Activated naive CD8-positive, alpha-beta T cell (primary cell): ENCODE measurements at regions not wholly inside any gene's neighbourhood (a gene's known extent, or its start where the extent isn't known, plus 50 kb on each side); places are given as distances from the start of the nearest gene placed in this dataset.

Experiments
- H3K27ac Mint-ChIP-seq: one replicate; pipeline ENCODE4 v1.8.0; 2021; ENCODE audit warnings: mixed read lengths
- H3K27me3 Mint-ChIP-seq: one replicate; pipeline ENCODE4 v1.8.0; 2021; ENCODE audit warnings: mixed read lengths
- H3K36me3 Mint-ChIP-seq: one replicate; pipeline ENCODE4 v1.8.0; 2021; ENCODE audit warnings: mixed read lengths
- H3K4me1 Mint-ChIP-seq: one replicate; pipeline ENCODE4 v1.8.0; 2021; ENCODE audit warnings: low read depth, mixed read lengths
- H3K4me3 Mint-ChIP-seq: one replicate; pipeline ENCODE4 v1.8.0; 2021; ENCODE audit warnings: mild to moderate bottlenecking, mixed read lengths
- H3K9me3 Mint-ChIP-seq: one replicate; pipeline ENCODE4 v1.8.0; 2021; ENCODE audit warnings: low read depth, mixed read lengths

DNA sequence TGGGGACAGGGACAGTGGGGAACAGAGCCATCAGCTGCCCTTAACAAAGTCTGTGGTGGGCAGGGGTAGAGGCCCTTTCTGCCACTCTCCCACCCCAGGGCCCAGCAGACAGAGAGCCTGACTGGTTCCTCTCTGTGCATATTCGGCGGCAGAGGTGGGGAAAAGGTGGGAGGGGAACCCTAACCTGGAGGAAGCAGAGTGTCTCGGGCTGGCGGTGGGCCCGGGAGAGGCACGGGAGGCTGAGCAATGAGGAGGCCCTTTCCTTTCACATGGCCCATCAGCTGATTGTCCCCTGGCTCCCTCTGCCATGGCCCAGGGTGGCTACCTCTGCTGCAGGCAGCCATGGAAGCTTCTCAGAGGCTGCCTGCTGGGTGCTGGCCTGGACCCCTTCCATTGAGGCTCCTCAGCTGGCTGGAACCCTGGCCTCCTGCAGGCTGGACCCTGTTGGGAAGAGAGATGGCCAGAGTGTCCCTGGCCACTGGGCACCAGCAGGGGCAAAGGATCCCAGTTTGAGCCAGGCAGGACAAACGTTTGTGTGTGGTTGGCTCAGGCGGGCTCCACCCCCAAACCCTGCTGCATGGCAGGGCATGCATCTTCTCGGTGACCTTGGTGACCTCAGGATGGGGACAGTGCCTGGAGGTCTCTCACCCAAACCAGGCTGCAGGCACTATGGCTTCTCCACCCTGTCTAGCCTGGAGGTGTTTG is 202.8 kb upstream of the ZNF536 start:
- Mint-ChIP-seq H3K27ac (no peak overlapping the region), H3K4me3 (no peak overlapping the region), H3K4me1 (no peaks in the 10 kb centered on the region), H3K9me3 (no peaks in the 10 kb centered on the region), H3K27me3 (no peaks in the 10 kb centered on the region), H3K36me3 (no peaks in the 10 kb centered on the region)

- H3K27ac Mint-ChIP-seq: no peak overlapping the region
- H3K4me3 Mint-ChIP-seq: no peak overlapping the region
- H3K9me3 Mint-ChIP-seq: no peaks in the 10 kb centered on the region
- no peaks in the 10 kb centered on the region for H3K36me3 Mint-ChIP-seq
- H3K4me1 Mint-ChIP-seq: no peaks in the 10 kb centered on the region
- H3K27me3 Mint-ChIP-seq: no peaks in the 10 kb centered on the region
These were observed 202.1 kb upstream of the ZNF536 start for GRCh38 chr19:30170081-30170480.

DNA sequence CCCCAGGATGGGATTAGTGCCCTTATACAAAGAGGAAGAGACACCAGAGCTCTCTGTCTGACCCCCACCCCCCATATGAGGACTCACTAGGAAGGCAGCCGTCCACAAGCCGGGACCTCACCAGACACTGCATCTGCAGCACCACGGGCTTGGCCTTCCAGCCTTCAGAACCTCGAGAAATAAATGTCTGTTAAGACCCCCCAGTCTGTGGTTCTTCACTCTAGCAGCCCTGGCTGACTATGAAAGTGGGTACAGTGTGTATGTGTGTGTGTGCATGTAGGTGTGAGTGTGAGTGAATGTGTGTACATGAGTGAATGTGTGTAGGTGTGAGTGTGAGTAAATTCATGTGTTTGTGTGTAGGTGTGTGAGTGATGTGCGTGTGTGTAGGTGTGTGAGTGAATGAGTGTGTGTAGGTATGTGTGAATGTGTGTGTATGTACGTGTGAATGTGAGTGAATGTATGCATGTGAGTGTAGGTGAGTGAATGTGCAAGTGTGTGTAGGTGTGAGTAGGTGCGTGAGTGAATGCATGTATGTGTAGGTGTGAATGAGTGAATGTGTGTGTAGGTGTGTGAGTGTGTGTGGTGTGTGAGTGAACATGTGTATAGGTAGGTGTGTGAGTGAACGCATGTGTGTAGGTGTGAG is 201.6 kb upstream of the ZNF536 start:
- Mint-ChIP-seq H3K4me3 (no peak overlapping the region), H3K27ac (no peak overlapping the region), H3K36me3 (no peaks in the 10 kb centered on the region), H3K27me3 (no peaks in the 10 kb centered on the region), H3K9me3 (no peaks in the 10 kb centered on the region), H3K4me1 (no peaks in the 10 kb centered on the region)

GRCh38 chr19:30171138-30171635 is 201.0 kb upstream of the ZNF536 start:
- Mint-ChIP-seq H3K36me3 (no peaks in the 10 kb centered on the region), H3K4me1 (no peaks in the 10 kb centered on the region), H3K4me3 (no peak overlapping the region), H3K27me3 (no peaks in the 10 kb centered on the region), H3K27ac (no peak overlapping the region), H3K9me3 (no peaks in the 10 kb centered on the region)

DNA sequence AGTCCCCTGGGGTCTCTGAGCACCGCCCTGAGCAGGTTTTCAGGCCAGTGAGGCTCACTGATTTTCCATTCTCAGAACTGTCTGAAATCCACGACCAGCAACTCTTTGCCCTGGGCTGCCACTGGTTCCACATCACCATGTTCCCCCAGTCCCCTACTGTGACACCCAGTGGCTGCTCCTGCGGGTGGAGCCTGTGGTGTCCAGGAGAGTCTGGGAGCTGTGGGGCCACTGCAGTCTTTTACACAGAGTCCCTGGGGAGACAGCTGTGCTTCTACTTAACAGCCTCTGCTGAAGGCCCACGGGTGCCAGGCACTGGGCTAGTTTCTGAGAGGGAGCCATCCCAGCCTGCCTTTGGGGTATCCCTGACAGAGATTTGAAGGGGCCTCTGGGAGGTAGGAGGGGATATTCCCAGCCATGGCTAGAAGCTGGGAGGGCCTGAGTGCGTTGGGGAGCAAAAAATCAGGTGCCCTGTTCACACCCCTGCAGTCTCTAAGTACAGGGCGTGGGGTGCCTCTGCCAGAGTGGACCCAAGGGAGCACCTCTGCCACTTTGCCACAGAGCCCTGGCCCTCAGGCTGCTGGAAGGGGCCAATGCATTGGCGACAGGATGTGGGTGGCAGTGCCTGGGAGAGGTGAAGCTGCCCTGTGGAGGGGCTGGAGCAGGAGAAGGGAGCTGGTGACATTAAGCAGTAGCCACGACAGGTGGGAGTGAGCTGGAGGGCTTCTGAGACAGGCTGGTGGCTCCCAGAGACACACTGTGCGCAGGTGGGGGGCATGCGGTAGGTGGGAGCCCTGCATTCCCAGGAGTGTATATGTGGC is 200.2 kb upstream of the ZNF536 start:
- Mint-ChIP-seq H3K4me3 (no peak overlapping the region), H3K9me3 (no peaks in the 10 kb centered on the region), H3K36me3 (no peaks in the 10 kb centered on the region), H3K27ac (no peak overlapping the region), H3K4me1 (no peaks in the 10 kb centered on the region), H3K27me3 (no peaks in the 10 kb centered on the region)

DNA sequence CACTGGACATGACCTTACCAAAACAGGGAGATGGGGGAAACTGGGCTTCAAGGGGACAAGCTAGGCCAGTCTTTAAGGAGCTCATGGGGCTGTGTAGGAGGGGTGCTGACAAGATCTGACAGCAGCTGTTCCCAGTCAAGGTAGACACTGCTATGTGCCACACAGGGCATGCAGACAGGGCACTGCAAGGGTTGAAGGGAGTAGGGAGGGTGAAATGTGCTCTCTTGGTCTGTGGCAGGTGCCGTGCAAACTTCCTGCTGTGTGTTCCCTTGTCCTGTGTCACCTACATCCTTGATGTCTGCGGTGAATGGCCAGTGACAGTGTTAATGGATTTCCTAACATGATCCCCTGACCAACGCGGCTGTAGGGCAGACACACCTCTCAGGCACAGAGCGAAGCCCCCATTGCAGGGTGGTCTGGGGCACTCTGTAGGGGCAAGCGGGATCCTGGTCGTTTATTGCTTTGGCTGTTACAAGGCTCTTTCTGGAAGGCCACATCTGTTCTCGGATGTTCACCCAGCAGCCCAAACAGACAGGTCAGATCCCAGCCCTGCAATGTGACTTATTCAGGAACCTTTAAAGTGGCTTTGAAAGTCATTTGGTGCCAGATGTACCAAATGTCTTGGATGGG is 199.5 kb upstream of the ZNF536 start:
- H3K36me3 Mint-ChIP-seq: no peaks in the 10 kb centered on the region
- no peaks in the 10 kb centered on the region for H3K27me3 Mint-ChIP-seq
- no peak overlapping the region for H3K27ac Mint-ChIP-seq
- no peaks in the 10 kb centered on the region for H3K4me1 Mint-ChIP-seq
- H3K9me3 Mint-ChIP-seq: no peaks in the 10 kb centered on the region
- no peak overlapping the region for H3K4me3 Mint-ChIP-seq

DNA sequence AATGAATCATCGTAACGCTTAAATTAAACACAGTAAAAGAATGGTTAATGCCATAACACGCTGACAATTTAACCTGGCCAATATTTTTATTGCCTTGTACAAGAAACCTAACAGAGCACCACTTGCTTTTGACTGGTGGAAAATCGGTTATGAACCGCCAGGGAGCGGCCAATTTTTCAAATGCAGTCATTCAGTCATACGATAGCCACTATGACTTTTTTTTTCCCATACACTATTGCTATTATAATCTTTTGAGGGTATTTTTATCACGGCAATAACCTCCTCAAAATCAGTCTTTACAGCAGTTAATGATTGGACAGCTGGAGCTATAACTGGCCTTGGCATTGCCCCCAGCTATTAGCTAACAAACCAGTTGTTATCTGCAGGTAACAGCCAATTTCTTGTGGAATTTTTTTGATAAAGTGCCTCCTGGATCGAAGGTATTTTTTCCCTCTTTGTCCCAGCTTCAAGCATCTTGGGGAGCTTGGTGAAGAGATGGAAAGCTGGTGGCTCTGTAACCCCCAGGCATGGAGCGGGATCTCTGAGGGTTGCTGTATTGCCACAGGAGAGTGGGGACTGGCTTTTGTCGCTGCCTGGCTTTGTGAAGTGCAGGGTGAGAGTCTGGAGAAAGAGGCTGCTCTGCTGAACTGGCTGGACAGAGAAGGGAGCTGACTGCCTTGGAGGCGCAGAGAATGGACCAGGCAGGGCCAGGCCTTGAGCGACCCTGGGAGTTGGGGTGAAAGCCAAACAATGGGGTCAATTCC is 198.4 kb upstream of the ZNF536 start:
- Mint-ChIP-seq H3K27ac (no peak overlapping the region), H3K9me3 (no peaks in the 10 kb centered on the region), H3K36me3 (no peaks in the 10 kb centered on the region), H3K4me3 (no peak overlapping the region), H3K27me3 (peaks cover 4% of the 10 kb centered on the region), H3K4me1 (no peaks in the 10 kb centered on the region)

DNA sequence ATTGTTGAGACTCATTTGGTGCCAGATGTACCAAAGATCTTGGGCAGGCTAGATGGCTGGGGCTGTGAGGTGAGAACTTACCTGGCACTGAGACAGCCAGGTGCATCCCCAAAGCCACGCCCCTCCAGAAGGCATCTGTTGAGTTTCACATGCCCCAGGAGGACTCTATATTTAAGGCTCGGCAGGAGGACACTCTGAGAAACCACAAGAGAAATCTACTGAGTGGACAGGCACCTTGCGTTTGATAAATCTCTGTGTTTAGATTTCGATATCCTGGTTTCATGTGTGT is 197.9 kb upstream of the ZNF536 start:
- peaks cover 2% of the 10 kb centered on the region for H3K9me3 Mint-ChIP-seq
- peaks cover 4% of the 10 kb centered on the region for H3K27me3 Mint-ChIP-seq
- H3K36me3 Mint-ChIP-seq: no peaks in the 10 kb centered on the region
- H3K4me3 Mint-ChIP-seq: no peak overlapping the region
- H3K27ac Mint-ChIP-seq: no peak overlapping the region
- H3K4me1 Mint-ChIP-seq: no peaks in the 10 kb centered on the region

DNA sequence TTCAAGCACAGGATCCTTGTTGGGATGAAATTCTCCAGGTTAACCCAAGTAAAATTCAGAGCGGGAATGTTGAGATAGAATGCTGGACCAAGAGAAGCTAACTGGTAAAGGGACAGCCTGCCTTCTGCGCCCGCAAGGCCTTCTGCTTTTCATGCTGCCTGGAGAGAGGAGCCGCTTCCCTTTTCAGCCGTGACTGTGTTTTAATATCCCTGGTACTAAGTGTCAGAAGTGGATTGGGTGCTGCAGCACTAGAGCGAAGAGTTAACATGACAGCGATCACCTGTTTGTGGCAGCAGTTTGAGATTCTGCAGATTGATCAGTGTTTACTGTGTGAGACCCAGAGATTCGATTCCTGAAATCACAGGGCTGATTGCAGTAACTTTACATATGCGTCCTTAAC is 197.4 kb upstream of the ZNF536 start:
- no peak overlapping the region for H3K27ac Mint-ChIP-seq
- peaks cover 6% of the 10 kb centered on the region for H3K27me3 Mint-ChIP-seq
- H3K4me1 Mint-ChIP-seq: no peaks in the 10 kb centered on the region
- H3K36me3 Mint-ChIP-seq: no peaks in the 10 kb centered on the region
- peaks cover 7% of the 10 kb centered on the region for H3K9me3 Mint-ChIP-seq
- H3K4me3 Mint-ChIP-seq: no peak overlapping the region

GRCh38 chr19:30175987-30176386 is 196.2 kb upstream of the ZNF536 start:
- H3K27ac Mint-ChIP-seq: no peak overlapping the region
- H3K4me3 Mint-ChIP-seq: no peak overlapping the region
- no peaks in the 10 kb centered on the region for H3K36me3 Mint-ChIP-seq
- H3K27me3 Mint-ChIP-seq: peaks cover 6% of the 10 kb centered on the region
- H3K4me1 Mint-ChIP-seq: no peaks in the 10 kb centered on the region
- peaks cover 9% of the 10 kb centered on the region for H3K9me3 Mint-ChIP-seq

DNA sequence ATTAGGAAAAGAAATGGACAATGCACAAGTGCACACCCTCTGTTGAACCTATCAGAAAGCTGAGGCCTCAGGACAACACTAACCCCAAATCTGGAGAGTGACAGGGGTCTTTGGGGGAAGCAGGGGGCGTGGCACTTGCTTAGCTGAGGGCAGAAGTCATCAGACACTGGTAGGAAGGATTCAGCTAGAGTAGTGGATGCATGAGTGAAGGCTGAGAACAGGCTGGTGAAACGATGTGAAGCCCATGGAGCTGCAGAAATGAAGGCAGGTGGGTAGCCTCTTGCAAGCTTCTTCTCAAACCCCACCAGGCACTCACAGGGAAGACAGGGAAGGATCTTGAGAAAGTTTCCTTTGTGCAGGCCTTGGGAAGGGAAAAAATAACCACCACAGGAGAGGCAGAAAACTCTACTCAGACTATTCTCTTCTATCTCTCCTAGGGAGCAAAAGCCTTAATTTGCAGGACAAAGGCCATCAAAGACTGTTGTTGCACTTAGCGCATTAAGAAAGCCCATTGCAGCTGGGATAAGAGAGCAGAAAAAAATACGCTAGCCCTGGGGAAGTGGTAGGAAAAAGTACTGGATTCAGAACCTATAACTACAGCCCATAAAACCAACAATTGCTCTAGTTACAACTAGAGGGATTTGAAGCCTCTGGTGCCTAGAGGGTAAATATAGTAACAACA is 193.3 kb upstream of the ZNF536 start:
- Mint-ChIP-seq H3K4me1 (no peaks in the 10 kb centered on the region), H3K36me3 (peaks cover 3% of the 10 kb centered on the region), H3K4me3 (no peak overlapping the region), H3K27me3 (peaks cover 6% of the 10 kb centered on the region), H3K9me3 (peaks cover 26% of the 10 kb centered on the region), H3K27ac (no peak overlapping the region)

DNA sequence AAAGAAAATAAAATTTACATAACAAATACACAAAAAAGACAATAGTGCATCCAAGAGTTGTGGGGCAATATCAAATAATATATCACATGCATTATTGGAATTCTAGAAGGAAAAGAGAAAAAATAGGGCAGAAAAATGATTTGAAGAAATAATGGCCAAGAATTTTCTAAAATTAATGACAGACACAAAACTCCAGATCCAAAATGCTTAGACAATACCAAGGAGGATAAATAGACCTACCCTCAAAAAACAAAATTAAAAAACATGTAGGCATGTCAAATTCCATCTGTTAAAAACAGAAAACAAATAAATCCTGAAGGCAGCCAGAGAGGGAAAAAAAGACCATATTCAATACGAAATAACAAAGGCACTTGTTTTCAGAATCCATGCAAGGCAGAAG is 191.5 kb upstream of the ZNF536 start:
- H3K9me3 Mint-ChIP-seq: peaks cover 31% of the 10 kb centered on the region
- H3K4me3 Mint-ChIP-seq: no peak overlapping the region

GRCh38 chr19:30183807-30184490 is 188.2 kb upstream of the ZNF536 start:
- Mint-ChIP-seq H3K27ac (no peak overlapping the region), H3K4me1 (no peaks in the 10 kb centered on the region), H3K36me3 (peaks cover 7% of the 10 kb centered on the region), H3K9me3 (peaks cover 31% of the 10 kb centered on the region), H3K27me3 (peaks cover 2% of the 10 kb centered on the region), H3K4me3 (no peak overlapping the region)

More for the DNA sequence above, 191.5 kb upstream of the ZNF536 start:
- peaks cover 6% of the 10 kb centered on the region for H3K27me3 Mint-ChIP-seq
- H3K36me3 Mint-ChIP-seq: peaks cover 7% of the 10 kb centered on the region
- H3K27ac Mint-ChIP-seq: no peak overlapping the region
- H3K4me1 Mint-ChIP-seq: no peaks in the 10 kb centered on the region
